Stimulated activated CD4-positive, alpha-beta T cell treated with anti-CD3 and anti-CD28 coated beads, Interleukin-1b, Interleukin-23, amount 100 ng/mL, for 4 hours (primary cell): ENCODE measurements at regions not wholly inside any gene's neighbourhood (a gene's known extent, or its start where the extent isn't known, plus 50 kb on each side); places are given as distances from the start of the nearest gene placed in this dataset.
A peak's percentile ranks its signal among the peaks of the same experiment; 100 is the strongest.
"Not testable (repeated sequence)": the region's sequence is repeated elsewhere in the genome, so short reads cannot be mapped to it uniquely, and the experiment has no call there.

Experiments used
- DNase-seq, 2 donors: peaks; one replicate each; pipeline ENCODE4 v3.0.0-alpha.2; 2020; ENCODE audit warnings: low read depth in 2 of 2

DNA sequence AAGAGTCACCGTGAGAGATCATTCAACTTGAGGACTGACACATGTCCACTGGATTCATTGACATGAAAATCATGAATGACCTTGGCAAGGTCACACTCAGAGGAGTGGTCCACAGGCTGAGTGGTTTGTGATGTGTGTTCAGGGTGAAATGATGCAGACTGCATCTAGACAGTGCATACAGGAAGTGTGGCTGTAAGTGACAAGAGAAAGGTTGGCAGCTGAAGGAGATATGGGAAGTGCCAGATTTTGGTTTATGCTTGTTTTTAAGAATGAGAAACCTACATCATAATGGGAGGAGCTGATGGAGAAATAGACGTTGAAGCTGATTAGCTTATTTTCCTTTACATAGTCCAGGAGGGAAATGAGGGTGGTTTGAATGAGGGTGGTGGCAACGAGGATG lies 64.8 kb upstream of the VIPR2 start:
- no peak for DNase-seq

DNA sequence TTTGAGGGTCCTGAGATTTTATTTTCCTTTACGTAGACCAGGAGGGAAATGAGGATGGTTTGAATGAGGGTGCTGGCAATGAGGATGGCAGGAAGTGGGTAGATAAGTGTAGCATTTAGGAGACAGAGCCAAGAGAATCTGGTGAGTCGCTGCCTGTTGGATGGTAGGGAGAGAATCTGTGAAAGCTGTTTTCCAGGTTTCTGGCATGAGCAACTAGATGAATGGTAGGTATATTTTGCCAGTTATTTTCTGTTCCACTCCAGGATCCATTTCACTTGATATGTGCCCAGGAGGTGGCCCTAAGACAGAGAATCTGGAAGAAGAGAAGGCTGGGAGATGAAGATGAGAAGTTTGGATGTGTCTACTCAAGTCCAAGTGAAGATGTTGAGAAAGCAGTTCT lies 63.3 kb upstream of the VIPR2 start:
- no peak for DNase-seq

DNA sequence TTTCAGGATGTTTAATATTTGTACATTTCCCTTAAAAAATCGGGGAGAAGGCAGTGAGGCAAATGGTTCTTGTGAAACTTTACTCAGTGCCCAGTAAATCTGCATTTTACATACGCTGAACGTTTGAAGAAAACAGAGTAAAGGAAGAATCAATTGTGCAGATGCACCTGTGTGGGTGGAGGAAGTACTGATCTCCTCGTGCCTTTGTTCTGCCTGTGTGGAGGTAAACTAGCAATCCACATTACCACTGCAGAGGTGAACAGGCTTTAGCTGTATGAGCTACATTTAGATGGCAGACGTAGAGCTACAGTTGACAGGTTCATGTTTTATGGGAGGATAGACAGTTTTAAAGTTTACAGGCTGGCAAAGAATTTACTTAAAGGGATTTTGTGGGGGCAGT lies 62.7 kb upstream of the VIPR2 start:
- DNase-seq = no peak

DNA sequence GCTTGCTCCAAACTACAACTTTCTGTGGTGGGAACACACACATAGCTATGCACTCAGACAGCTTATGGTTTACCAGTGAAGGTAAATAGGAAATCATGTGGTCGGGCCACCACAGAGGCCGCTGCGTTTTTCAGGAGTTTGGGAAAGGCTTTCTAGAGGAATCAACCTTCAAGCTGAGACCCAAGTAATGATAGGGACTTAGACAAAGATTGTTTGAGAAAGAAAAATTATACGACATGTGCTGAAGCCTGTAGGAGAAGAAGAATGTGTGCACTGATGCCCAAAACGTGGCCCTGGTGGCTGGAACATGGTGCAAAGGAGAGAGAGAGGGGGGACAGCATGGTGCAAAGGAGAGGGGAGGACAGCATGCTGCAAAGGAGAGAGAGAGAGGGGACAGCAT lies 61.2 kb upstream of the VIPR2 start:
- no peak for DNase-seq

DNA sequence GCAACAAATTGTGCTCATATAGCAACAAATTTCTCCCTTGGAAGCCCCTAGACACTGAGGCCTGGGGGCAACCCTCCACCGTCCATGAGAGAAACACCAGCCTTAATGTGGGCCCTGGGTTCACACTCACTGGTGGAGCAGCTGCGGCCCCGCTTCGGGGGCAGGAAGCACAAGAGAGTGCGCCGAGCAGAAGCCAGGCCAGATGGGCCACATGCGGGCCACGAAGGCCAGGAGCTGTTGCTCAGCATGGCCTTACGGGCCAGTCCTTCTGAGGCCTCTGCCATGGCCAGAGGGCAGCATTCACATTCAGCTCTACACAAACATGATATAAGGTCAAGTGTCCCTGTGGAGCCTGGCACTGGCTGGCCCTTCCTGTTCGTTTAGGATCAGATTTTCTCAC lies 60.0 kb upstream of the VIPR2 start:
- DNase-seq = no peak

DNA sequence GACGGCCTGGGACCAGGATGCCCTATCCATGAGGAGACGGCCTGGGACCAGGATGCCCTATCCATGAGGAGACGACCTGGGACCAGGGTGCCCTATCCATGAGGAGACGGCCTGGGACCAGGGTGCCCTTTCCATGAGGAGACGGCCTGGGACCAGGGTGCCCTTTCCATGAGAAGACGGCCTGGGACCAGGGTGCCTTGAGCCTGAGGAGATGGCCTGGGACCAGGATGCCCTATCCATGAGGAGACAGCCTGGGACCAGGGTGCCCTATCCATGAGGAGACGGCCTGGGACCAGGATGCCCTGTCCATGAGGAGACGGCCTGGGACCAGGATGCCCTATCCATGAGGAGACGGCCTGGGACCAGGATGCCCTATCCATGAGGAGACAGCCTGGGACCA lies 58.6 kb upstream of the VIPR2 start:
- not testable (repeated sequence) for DNase-seq

DNA sequence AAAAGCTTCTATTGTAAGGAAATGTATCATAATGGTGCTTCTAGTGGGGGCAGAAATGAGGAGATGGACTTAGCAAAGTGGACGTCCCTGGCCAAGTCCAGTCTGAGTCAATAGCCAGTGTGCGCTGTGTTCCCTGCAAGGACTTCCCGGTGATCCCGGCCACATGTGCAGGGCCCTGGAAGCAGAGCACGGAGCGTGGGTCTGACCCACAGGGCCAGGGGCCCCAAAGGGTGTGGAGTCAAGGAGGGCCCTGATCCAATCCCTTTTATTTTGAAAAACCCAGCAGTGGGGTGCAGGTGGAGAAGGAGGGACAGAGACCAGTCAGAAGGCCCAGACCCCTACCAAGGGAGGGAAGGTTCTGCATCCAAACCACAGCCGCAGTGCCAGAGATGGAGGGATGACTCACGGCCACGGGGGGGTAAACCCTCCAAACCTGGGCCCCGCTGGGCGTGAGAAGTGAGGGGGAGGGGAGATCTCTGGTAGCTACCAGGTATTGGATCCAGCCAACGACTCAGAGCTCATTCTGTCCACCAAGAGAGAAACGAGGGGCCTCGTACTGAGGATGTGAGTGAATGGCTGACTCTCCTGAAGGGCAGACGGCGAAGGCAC lies 57.2 kb upstream of the VIPR2 start:
- DNase-seq = no peak

DNA sequence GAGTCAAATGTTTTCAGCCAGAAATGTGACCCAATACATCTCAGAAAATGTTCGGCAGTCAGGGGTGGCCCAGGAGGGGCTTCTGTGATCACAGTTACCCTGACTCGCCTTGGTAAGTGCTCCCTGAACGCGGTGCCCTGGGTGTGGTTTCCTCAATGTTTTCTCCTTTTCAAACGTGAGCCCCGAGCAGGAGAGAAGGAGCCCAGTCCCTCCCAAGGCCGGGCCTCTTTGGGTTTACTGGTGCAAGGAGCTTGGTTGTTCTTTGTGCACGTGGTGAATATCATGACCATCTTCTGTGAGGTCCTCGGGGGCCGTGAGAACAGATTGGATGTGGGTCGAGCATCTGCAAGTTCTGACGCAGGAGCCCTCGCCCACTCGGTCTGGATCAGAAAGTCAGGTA lies 55.8 kb upstream of the VIPR2 start:
- DNase-seq = no peak

DNA sequence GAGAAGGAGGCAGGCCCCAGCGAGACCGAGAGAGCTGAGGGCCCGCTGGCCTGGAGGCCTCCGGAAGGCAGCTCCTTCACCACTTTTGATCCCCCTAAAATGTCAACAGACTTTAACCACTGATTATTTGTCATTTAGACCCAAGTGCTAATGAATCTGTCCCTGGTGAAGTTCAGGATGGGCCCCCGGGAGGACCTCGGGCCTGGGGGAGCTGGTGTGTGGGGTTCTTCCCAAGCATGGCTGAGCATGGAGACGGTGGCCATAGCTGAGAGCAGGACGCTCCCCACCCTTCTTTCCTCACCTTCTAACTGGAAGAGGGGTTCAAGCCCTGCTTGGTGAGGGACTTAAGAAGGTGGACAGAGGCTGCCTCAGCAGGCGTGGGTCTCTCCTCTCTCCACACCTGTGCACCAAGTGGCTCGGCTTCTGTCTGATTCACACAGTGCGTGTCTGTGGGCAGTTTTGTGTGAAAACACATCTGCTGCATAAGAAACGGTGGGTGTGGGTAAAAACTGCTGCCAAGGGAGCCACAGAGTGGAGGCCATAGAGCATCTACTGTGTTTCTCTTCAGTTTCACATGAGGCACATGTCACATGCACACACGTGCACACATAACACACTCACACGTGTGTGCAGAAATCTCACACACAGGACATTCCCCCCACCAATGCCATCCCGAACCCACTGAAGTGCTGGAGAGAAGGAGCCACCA lies 53.5 kb upstream of the VIPR2 start:
- no peak for DNase-seq

DNA sequence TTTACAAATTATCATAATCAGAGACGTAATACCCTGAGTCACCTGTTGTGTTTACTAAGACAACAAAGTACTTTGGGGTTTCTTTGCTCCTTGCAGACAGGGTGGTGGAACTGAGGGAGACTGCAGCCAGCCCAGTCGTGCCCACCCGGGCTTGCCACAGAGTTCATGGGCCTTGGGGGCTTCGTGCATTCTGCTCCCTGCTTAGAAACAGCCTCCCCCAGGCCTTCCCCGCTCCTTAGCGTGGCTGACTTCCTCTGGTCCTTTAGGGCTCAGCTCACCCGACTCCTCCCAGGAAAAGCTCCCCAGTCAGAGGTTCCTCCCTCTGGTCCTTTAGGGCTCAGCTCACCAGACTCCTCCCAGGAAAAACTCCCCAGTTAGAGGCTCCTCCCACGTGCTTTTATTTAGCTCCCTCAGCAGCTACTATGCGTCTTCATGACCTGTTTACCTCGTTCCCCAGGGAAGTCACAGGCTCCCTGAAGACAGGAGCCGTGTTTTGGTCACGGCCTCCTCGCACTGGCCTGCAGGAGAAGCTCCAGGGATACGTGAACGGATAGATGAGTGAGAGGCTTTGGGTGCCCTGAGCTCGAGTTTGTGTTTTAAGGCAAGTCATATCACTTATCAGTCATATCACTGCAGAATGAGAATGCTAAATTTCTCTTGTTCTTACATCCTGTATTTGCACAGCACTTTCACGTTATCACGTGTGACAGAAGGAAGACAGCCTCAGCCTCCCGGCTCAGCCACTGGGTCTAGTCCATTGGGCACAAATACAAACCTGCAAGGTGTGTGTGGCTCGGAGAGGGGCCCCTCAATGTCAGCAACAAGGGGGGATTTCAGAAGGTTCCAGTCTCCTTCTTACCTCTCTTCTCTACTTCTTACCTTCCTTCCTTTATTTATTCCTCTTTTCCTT lies 52.7 kb upstream of the VIPR2 start:
- DNase-seq = peak in 1 of 2 donors; percentile 8

DNA sequence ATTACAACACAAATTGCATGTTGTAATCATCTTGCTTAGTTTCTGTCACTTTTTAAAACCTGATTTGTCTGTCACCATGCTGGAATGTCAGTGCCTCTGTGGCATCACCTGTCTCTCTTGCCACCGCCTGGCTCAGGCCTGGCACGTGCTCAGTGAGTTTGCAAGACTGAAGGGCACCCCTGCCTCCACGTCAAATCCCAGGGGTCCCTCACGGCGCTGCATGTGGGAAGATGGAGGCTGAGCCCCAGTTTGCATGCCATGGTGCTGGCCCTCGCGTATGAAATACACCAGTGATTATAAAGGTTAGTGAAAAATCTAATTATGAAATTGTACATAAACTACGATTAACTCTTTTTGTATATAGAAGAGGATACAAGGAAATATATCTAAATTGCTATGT lies 51.9 kb upstream of the VIPR2 start:
- DNase-seq = no peak

DNA sequence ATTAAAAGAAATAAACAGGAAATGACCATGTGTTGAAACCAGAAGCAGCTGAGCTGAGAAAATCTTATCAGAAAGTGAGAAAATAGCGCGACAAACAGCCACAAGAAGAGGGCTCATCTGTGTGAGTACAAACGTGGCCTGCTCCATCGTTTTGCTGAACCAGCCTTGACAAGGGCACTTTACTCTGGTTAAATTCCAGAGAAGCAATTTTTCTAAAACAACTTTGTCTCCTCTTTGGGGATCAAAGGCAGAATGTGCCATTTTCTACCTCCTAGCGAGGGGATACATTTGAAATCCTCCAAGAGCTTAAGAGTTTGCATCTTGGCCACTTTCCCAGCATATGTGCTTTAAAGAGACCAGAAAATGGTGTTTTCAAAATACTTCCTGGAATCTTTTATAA lies 51.3 kb upstream of the VIPR2 start:
- no peak for DNase-seq
